Amniotic epithelial cell (primary cell): ENCODE measurements at regions not wholly inside any gene's neighbourhood (a gene's known extent, or its start where the extent isn't known, plus 50 kb on each side); places are given as distances from the start of the nearest gene placed in this dataset.
A peak's percentile ranks its signal among the peaks of the same experiment; 100 is the strongest.
"Not testable (repeated sequence)": the region's sequence is repeated elsewhere in the genome, so short reads cannot be mapped to it uniquely, and the experiment has no call there.

Experiments
- DNase-seq: peaks from one replicate; pipeline ENCODE4 v3.0.0-alpha.2; 2010; ENCODE audit warnings: low read depth

- DNase-seq = no peak
Observed at GRCh38 chr15:70576696-70577095, 186.7 kb downstream of the UACA start.

GRCh38 chr15:70576276-70576675 lies 187.1 kb downstream of the UACA start:
- DNase-seq = no peak

GRCh38 chr15:70575231-70576226 lies 187.8 kb downstream of the UACA start:
- no peak for DNase-seq

GRCh38 chr15:70574325-70574724 lies 189.0 kb downstream of the UACA start:
- not testable (repeated sequence) for DNase-seq

GRCh38 chr15:70573121-70573850 lies 190.1 kb downstream of the UACA start:
- DNase-seq = no peak

- DNase-seq = peak; percentile 84
Observed at GRCh38 chr15:70569714-70570231, 193.6 kb downstream of the UACA start.

- peak; percentile 78 for DNase-seq
Observed at GRCh38 chr15:70569091-70569713, 194.2 kb downstream of the UACA start.

- DNase-seq = no peak
Observed at GRCh38 chr15:70566989-70567388, 196.4 kb downstream of the UACA start.

- no peak for DNase-seq
Observed at GRCh38 chr15:70566047-70566835, 197.1 kb downstream of the UACA start.

- DNase-seq = no peak
Observed at GRCh38 chr15:70563561-70564095, 199.7 kb downstream of the UACA start.

- no peak for DNase-seq
Observed at GRCh38 chr15:70562906-70563305, 200.5 kb downstream of the UACA start.

GRCh38 chr15:70561885-70562284 lies 201.5 kb downstream of the UACA start:
- no peak for DNase-seq

GRCh38 chr15:70560617-70561328 lies 202.6 kb downstream of the UACA start:
- DNase-seq = no peak

GRCh38 chr15:70559265-70560239 lies 203.8 kb downstream of the UACA start:
- peak; percentile 50 for DNase-seq

GRCh38 chr15:70558406-70559264 lies 204.7 kb downstream of the UACA start:
- no peak for DNase-seq

GRCh38 chr15:70557521-70558258 lies 205.7 kb downstream of the UACA start:
- DNase-seq = no peak

GRCh38 chr15:70556779-70557178 lies 206.6 kb downstream of the UACA start:
- no peak for DNase-seq
